ENCODE measurements at regions not wholly inside any gene's neighbourhood (a gene's known extent, or its start where the extent isn't known, plus 50 kb on each side); places are given as distances from the start of the nearest gene placed in this dataset.

DNA sequence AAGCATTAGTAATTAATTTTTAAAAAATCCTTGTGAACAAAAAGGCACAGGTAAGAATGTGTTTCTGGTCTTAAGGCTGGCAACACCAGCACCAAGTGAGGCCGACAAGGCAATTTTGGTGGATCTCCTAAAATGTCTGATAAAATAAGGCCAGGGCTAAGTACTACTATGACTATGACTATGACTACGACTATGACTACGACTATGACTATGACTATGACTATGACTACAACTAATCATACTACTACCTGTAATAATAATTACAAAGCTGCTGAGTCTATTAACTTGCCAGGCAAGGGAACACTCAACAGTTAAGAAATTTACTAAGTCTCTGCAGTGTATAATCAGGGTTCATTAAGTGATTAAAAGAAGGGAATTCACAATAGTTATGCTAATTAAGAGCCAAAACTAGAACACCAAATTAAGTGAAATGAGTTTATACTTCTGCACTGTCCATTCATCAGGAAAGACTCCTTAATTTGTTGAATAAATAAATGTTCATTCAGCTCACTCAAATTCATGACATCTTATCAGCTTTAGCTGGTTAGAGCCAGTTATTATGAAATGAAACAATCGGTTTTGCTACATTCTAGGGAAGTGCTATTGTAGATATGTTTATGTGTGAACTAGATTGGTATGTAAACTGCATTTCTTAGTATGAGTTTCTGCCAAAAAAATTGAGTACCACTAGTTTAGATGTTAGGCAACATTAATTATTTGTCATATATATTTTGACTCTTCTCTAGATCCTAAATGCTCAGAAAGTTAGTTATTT is 1626.2 kb upstream of the PCDH20 start:
- H3K79me2 ChIP-seq (ENCODE audit: control insufficient read depth, insufficient read depth, low read length, unreplicated experiment), result no peaks in the 10 kb centered on the region
- H3K36me3 ChIP-seq (ENCODE audit: insufficient read depth, low read length), result no peaks in the 10 kb centered on the region
- no peaks in the 10 kb centered on the region for H3K27me3 ChIP-seq (ENCODE audit: insufficient read depth, low read length)
- no peak overlapping the region for H2AFZ ChIP-seq (ENCODE audit: low read length, unreplicated experiment)
- no peak overlapping the region for H3K4me3 ChIP-seq (ENCODE audit: low read depth, low read length)
- H3K27ac ChIP-seq (ENCODE audit: low read depth, low read length), result no peak overlapping the region
- no peaks in the 10 kb centered on the region for H3K4me1 ChIP-seq (ENCODE audit: control insufficient read depth, insufficient read depth, low read length, unreplicated experiment)

- Histone ChIP-seq H3K79me2 (ENCODE audit: control insufficient read depth, insufficient read depth, low read length, unreplicated experiment) (no peaks in the 10 kb centered on the region), H3K27me3 (ENCODE audit: insufficient read depth, low read length) (no peaks in the 10 kb centered on the region), H2AFZ (ENCODE audit: low read length, unreplicated experiment) (no peak overlapping the region), H3K4me3 (ENCODE audit: low read depth, low read length) (no peak overlapping the region), H3K36me3 (ENCODE audit: insufficient read depth, low read length) (no peaks in the 10 kb centered on the region), H3K27ac (ENCODE audit: low read depth, low read length) (no peak overlapping the region), H3K4me1 (ENCODE audit: control insufficient read depth, insufficient read depth, low read length, unreplicated experiment) (no peaks in the 10 kb centered on the region)
Measured at GRCh38 chr13:63026285-63026797, 1610.7 kb upstream of the PCDH20 start.

DNA sequence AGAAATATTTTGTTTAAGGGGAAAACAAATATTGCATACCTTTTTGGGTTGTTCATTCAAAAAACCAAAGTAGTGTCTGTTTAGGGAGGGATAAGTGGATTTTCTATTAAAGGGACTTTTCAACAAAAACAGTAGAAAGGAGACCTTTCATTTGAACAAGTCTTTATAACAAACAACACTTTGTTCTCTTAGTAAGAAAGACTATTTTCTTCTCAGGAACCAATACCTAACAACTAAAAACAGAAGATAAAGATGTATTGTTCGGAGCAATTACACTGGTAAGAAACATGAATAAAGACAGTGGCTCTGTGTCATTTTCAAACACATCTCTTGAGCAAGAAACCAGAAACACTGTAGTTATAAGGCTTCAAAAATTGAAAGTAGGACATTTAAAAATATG is 1610.1 kb upstream of the PCDH20 start:
- Histone ChIP-seq H3K36me3 (ENCODE audit: insufficient read depth, low read length) (no peaks in the 10 kb centered on the region), H2AFZ (ENCODE audit: low read length, unreplicated experiment) (no peak overlapping the region), H3K4me3 (ENCODE audit: low read depth, low read length) (no peak overlapping the region), H3K4me1 (ENCODE audit: control insufficient read depth, insufficient read depth, low read length, unreplicated experiment) (no peaks in the 10 kb centered on the region), H3K27ac (ENCODE audit: low read depth, low read length) (no peak overlapping the region), H3K79me2 (ENCODE audit: control insufficient read depth, insufficient read depth, low read length, unreplicated experiment) (no peaks in the 10 kb centered on the region), H3K27me3 (ENCODE audit: insufficient read depth, low read length) (no peaks in the 10 kb centered on the region)

- H3K4me1 ChIP-seq (ENCODE audit: control insufficient read depth, insufficient read depth, low read length, unreplicated experiment), result no peaks in the 10 kb centered on the region
- no peak overlapping the region for H2AFZ ChIP-seq (ENCODE audit: low read length, unreplicated experiment)
- no peak overlapping the region for H3K4me3 ChIP-seq (ENCODE audit: low read depth, low read length)
- no peaks in the 10 kb centered on the region for H3K36me3 ChIP-seq (ENCODE audit: insufficient read depth, low read length)
- no peaks in the 10 kb centered on the region for H3K79me2 ChIP-seq (ENCODE audit: control insufficient read depth, insufficient read depth, low read length, unreplicated experiment)
- no peaks in the 10 kb centered on the region for H3K27me3 ChIP-seq (ENCODE audit: insufficient read depth, low read length)
- H3K27ac ChIP-seq (ENCODE audit: low read depth, low read length), result no peak overlapping the region
Measured at GRCh38 chr13:63024458-63024857, 1608.8 kb upstream of the PCDH20 start.

DNA sequence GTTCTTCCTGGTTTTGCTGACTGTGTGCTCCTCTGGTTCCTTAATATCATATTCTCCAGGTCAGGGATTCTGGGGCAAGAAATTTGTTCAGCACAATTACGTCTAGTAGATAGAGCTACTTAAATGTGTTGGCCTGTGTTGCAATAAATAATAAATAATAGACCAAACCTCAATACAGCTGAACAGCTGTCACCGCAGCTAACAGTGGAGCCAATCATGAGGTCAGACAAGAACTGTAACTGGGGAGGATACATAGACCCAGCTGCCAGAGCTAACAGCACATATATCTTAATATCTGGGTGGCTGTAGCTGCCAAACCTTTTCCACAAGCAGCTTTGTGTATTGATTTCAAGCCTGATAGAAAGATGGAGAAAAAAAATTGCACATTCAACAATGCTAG is 1596.3 kb upstream of the PCDH20 start:
- Histone ChIP-seq H3K79me2 (ENCODE audit: control insufficient read depth, insufficient read depth, low read length, unreplicated experiment) (no peaks in the 10 kb centered on the region), H3K27ac (ENCODE audit: low read depth, low read length) (no peak overlapping the region), H2AFZ (ENCODE audit: low read length, unreplicated experiment) (no peak overlapping the region), H3K27me3 (ENCODE audit: insufficient read depth, low read length) (no peaks in the 10 kb centered on the region), H3K36me3 (ENCODE audit: insufficient read depth, low read length) (no peaks in the 10 kb centered on the region), H3K4me3 (ENCODE audit: low read depth, low read length) (no peak overlapping the region), H3K4me1 (ENCODE audit: control insufficient read depth, insufficient read depth, low read length, unreplicated experiment) (no peaks in the 10 kb centered on the region)

DNA sequence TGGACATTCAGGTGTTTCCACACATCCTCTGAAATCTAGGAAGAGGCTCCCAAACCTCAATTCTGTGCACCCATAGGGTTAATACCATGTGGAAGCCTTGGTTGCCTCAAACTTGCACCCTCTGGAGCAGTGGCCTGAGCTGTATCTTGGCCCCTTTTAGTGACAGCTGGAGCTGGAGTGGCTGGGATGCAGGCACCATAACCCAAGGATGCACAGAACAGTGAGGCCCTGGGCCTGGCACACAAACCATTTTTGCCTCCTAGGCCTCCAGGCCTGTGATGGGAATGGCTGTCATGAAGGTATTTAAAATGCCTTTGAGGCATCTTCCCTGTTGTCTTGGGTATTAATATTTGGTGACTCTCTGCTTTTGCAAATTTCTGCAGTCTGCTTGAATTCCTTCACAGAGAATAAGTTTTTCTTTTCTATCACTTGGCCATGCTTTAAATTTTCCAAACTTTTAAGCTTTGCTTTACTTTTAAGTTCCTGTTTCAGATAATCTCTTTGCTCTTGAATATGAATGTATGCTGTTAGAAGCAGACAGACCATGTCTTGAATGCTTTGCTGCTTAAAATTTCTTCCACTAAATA is 1594.5 kb upstream of the PCDH20 start:
- H3K4me1 ChIP-seq (ENCODE audit: control insufficient read depth, insufficient read depth, low read length, unreplicated experiment), result no peaks in the 10 kb centered on the region
- H3K79me2 ChIP-seq (ENCODE audit: control insufficient read depth, insufficient read depth, low read length, unreplicated experiment), result no peaks in the 10 kb centered on the region
- H3K36me3 ChIP-seq (ENCODE audit: insufficient read depth, low read length), result no peaks in the 10 kb centered on the region
- no peaks in the 10 kb centered on the region for H3K27me3 ChIP-seq (ENCODE audit: insufficient read depth, low read length)
- H3K4me3 ChIP-seq (ENCODE audit: low read depth, low read length), result no peak overlapping the region
- no peak overlapping the region for H3K27ac ChIP-seq (ENCODE audit: low read depth, low read length)
- no peak overlapping the region for H2AFZ ChIP-seq (ENCODE audit: low read length, unreplicated experiment)

DNA sequence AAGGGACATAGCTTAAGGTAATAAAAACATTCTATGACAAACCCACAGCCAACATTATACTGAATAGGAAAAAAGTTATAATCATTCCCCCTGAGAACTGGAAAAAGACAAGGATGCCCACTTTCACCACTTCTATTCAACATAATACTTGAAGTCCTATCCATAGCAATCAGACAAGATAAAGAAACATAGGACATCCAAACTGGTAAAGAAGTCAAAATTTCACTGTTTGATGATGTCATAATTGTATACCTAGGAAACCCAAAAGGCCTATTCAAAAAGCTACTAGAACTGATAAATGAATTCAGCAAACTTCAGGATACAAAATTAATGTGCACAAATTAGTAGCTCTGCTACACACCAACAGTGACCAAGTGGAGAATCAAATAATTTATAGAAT is 1590.0 kb upstream of the PCDH20 start:
- H3K27ac ChIP-seq (ENCODE audit: low read depth, low read length), result no peak overlapping the region
- no peaks in the 10 kb centered on the region for H3K4me1 ChIP-seq (ENCODE audit: control insufficient read depth, insufficient read depth, low read length, unreplicated experiment)
- no peak overlapping the region for H3K4me3 ChIP-seq (ENCODE audit: low read depth, low read length)
- H3K27me3 ChIP-seq (ENCODE audit: insufficient read depth, low read length), result no peaks in the 10 kb centered on the region
- no peaks in the 10 kb centered on the region for H3K79me2 ChIP-seq (ENCODE audit: control insufficient read depth, insufficient read depth, low read length, unreplicated experiment)
- no peaks in the 10 kb centered on the region for H3K36me3 ChIP-seq (ENCODE audit: insufficient read depth, low read length)
- H2AFZ ChIP-seq (ENCODE audit: low read length, unreplicated experiment), result no peak overlapping the region

- no peak overlapping the region for H3K4me3 ChIP-seq (ENCODE audit: low read depth, low read length)
- H3K79me2 ChIP-seq (ENCODE audit: control insufficient read depth, insufficient read depth, low read length, unreplicated experiment), result no peaks in the 10 kb centered on the region
- no peaks in the 10 kb centered on the region for H3K4me1 ChIP-seq (ENCODE audit: control insufficient read depth, insufficient read depth, low read length, unreplicated experiment)
- H3K27ac ChIP-seq (ENCODE audit: low read depth, low read length), result no peak overlapping the region
- H3K27me3 ChIP-seq (ENCODE audit: insufficient read depth, low read length), result no peaks in the 10 kb centered on the region
- H2AFZ ChIP-seq (ENCODE audit: low read length, unreplicated experiment), result no peak overlapping the region
- H3K36me3 ChIP-seq (ENCODE audit: insufficient read depth, low read length), result no peaks in the 10 kb centered on the region
Measured at GRCh38 chr13:62997696-62998095, 1582.0 kb upstream of the PCDH20 start.

DNA sequence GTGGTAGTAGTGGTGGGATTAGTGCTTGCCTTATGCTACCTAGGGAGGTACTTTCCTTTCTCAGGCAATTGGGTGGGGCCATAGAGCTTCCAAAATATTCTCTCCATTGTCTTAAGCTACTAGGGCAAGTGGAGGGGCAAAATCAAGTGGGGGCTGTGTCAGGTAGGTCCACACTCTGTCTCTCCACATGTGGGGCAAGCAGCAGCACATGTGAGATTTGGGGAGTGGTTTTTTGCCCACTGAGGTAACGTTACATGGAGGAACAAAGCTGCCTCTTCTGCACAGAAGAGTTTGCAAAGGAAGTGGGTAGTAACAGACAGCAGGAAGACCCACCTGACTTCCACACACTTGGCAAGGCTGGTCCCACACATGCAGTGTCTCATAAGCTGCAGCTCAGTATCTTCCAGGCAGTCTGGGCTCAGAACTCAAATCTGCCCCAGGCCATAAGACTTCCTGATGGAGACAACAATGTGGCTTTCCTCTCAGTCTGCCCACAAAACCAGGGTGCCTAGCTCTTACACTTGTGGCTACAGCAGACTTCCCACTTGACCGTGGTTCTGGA is 1581.5 kb upstream of the PCDH20 start:
- no peaks in the 10 kb centered on the region for H3K27me3 ChIP-seq (ENCODE audit: insufficient read depth, low read length)
- no peaks in the 10 kb centered on the region for H3K79me2 ChIP-seq (ENCODE audit: control insufficient read depth, insufficient read depth, low read length, unreplicated experiment)
- no peak overlapping the region for H3K4me3 ChIP-seq (ENCODE audit: low read depth, low read length)
- H3K27ac ChIP-seq (ENCODE audit: low read depth, low read length), result no peak overlapping the region
- H2AFZ ChIP-seq (ENCODE audit: low read length, unreplicated experiment), result no peak overlapping the region
- H3K36me3 ChIP-seq (ENCODE audit: insufficient read depth, low read length), result no peaks in the 10 kb centered on the region
- no peaks in the 10 kb centered on the region for H3K4me1 ChIP-seq (ENCODE audit: control insufficient read depth, insufficient read depth, low read length, unreplicated experiment)

- Histone ChIP-seq H3K79me2 (ENCODE audit: control insufficient read depth, insufficient read depth, low read length, unreplicated experiment) (no peaks in the 10 kb centered on the region), H3K4me3 (ENCODE audit: low read depth, low read length) (no peak overlapping the region), H2AFZ (ENCODE audit: low read length, unreplicated experiment) (no peak overlapping the region), H3K27ac (ENCODE audit: low read depth, low read length) (no peak overlapping the region), H3K36me3 (ENCODE audit: insufficient read depth, low read length) (no peaks in the 10 kb centered on the region), H3K27me3 (ENCODE audit: insufficient read depth, low read length) (no peaks in the 10 kb centered on the region), H3K4me1 (ENCODE audit: control insufficient read depth, insufficient read depth, low read length, unreplicated experiment) (no peaks in the 10 kb centered on the region)
Measured at GRCh38 chr13:62973804-62974203, 1558.2 kb upstream of the PCDH20 start.

DNA sequence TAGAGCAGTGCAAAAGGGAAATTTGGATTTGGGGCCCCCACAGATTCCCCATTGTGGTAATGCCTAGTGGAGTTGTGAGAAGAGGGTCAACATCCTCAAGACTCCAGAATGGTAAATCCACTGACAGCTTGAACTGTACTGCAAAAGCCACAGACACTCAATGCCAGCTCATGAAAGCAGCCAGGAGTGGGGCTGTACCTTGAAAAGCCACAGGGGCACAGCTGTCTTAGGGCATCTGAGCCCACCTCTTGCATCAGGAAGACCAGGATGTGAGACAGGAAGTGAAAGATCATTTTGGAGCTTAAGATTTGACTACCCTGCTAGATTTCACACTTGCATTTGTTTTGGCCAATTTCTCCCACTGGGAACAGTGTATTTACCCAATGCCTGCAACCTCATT is 1548.9 kb upstream of the PCDH20 start:
- H3K36me3 ChIP-seq (ENCODE audit: insufficient read depth, low read length), result no peaks in the 10 kb centered on the region
- no peaks in the 10 kb centered on the region for H3K27me3 ChIP-seq (ENCODE audit: insufficient read depth, low read length)
- H3K27ac ChIP-seq (ENCODE audit: low read depth, low read length), result no peak overlapping the region
- no peaks in the 10 kb centered on the region for H3K4me1 ChIP-seq (ENCODE audit: control insufficient read depth, insufficient read depth, low read length, unreplicated experiment)
- no peak overlapping the region for H2AFZ ChIP-seq (ENCODE audit: low read length, unreplicated experiment)
- H3K4me3 ChIP-seq (ENCODE audit: low read depth, low read length), result no peak overlapping the region
- no peaks in the 10 kb centered on the region for H3K79me2 ChIP-seq (ENCODE audit: control insufficient read depth, insufficient read depth, low read length, unreplicated experiment)

All from ACC112 (cell line).